ENCODE measurements at regions not wholly inside any gene's neighbourhood (a gene's known extent, or its start where the extent isn't known, plus 50 kb on each side); places are given as distances from the start of the nearest gene placed in this dataset.

DNA sequence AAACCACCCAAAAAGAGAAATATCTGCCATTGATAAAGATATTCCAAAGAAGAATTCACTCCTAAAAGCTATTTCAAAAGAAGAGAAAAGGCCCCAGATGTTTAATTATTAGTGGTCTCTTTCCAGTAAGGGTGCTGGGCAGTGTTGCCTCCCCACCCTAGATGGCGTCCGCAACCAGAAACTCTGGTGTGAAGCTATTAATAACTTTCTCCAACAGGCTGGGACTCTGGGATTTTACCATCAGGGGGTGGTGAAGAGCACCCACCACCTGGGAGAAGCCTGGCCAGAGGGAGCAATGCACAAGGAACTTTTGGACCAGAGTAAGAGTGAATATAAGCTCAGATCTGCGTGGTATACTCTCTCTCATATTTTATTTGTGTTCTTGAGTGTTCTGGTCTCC lies 115.4 kb upstream of the TIAM1 start:
- no peak for TF ChIP-seq POLR2A (IDR thresholded peaks at IDR 0.05)
- TF ChIP-seq, protein P1, sequence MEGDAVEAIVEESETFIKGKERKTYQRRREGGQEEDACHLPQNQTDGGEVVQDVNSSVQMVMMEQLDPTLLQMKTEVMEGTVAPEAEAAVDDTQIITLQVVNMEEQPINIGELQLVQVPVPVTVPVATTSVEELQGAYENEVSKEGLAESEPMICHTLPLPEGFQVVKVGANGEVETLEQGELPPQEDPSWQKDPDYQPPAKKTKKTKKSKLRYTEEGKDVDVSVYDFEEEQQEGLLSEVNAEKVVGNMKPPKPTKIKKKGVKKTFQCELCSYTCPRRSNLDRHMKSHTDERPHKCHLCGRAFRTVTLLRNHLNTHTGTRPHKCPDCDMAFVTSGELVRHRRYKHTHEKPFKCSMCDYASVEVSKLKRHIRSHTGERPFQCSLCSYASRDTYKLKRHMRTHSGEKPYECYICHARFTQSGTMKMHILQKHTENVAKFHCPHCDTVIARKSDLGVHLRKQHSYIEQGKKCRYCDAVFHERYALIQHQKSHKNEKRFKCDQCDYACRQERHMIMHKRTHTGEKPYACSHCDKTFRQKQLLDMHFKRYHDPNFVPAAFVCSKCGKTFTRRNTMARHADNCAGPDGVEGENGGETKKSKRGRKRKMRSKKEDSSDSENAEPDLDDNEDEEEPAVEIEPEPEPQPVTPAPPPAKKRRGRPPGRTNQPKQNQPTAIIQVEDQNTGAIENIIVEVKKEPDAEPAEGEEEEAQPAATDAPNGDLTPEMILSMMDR (IDR thresholded peaks at IDR 0.05) = no peak
- no peak for DNase-seq (ENCODE audit: low spot score in 2 of 2)
- intact Hi-C loops (cut with DNase I; ENCODE audit: low total_unique reads) = no loop called here
- H3K4me3 ChIP-seq (ENCODE audit: low read depth, poor library complexity, severe bottlenecking) = no peak overlapping the region
- WGBS, 2 donors = 95 to 97% methylated on average over 3 of the region's 3 CpGs

DNA sequence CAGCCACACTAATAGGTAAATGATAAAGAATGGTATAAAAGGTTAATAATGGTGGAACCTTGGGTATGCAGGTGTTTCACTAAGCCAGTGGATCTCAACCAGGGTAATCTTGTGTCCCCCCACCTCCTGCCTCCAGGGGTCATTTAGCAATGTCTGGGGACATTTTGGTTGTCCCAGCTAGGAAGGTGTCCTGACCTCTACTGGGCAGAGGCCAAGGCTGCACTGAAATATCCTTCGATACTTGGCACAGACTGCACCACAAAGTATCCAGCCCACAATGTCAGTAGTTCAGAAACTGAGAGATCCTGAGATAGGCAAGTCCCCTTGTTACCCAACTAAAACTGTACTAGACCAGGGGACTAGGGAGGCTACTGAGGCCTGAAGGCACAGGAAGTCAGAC lies 113.6 kb upstream of the TIAM1 start:
- intact Hi-C loops (cut with DNase I; ENCODE audit: low total_unique reads) = no loop called here
- no peak overlapping the region for H3K4me3 ChIP-seq (ENCODE audit: low read depth, poor library complexity, severe bottlenecking)
- DNase-seq (ENCODE audit: low spot score in 2 of 2) = no peak
- TF ChIP-seq, protein P1 (IDR thresholded peaks at IDR 0.05) = no peak
- no peak for TF ChIP-seq POLR2A (IDR thresholded peaks at IDR 0.05)
- WGBS, 2 donors = 75 to 100% methylated on average over 1 of the region's 1 CpG

DNA sequence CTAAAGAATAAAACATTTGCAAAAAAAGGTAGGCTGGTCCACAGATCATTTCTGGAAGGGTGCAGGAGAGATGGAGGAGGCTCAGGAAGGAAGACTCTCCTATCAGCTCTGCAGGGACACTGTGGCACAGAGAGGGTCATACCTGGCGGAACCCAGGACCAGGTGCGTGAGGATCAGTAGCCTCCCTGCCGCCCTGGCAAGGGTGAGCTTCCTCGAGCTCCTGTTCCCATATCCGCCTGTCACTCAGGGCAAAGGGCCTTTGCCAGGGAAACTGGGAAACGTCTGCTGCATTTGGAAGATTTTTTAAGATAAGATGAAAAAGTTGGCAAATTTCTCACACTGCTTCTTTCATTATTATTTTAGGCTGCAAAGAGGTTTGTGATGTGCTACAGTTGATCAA lies 112.1 kb upstream of the TIAM1 start:
- no peak overlapping the region for H3K4me3 ChIP-seq (ENCODE audit: low read depth, poor library complexity, severe bottlenecking)
- intact Hi-C loops (cut with DNase I; ENCODE audit: low total_unique reads) = no loop called here
- DNase-seq (ENCODE audit: low spot score in 2 of 2) = no peak
- TF ChIP-seq, protein P1 (IDR thresholded peaks at IDR 0.05) = no peak
- TF ChIP-seq POLR2A (IDR thresholded peaks at IDR 0.05) = no peak
- WGBS, 2 donors = 47 to 56% methylated on average over 6 of the region's 6 CpGs

DNA sequence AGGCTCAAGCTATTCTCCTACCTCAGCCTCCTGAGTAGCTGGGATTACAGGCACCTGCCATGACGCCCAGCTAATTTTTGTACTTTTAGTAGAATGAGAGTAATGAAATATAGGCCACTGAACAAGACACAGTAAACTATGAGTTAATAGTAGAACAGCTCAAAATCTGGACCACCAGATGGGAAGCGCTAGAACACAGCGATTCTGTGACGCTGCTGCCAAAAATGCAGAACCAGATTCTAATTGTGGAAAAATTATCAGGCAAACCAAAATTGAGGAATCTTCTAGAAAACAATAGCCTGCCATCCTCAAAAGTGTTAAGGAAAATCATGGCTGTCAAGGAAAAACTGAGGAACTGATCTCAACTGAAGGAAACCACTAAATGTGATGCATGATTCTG lies 111.4 kb upstream of the TIAM1 start:
- TF ChIP-seq POLR2A (IDR thresholded peaks at IDR 0.05) = no peak
- TF ChIP-seq, protein P1 (IDR thresholded peaks at IDR 0.05) = no peak
- no peak overlapping the region for H3K4me3 ChIP-seq (ENCODE audit: low read depth, poor library complexity, severe bottlenecking)
- 55 to 67% methylated on average over 4 of the region's 4 CpGs for WGBS, 2 donors
- intact Hi-C loops (cut with DNase I; ENCODE audit: low total_unique reads) = no loop called here
- no peak for DNase-seq (ENCODE audit: low spot score in 2 of 2)

DNA sequence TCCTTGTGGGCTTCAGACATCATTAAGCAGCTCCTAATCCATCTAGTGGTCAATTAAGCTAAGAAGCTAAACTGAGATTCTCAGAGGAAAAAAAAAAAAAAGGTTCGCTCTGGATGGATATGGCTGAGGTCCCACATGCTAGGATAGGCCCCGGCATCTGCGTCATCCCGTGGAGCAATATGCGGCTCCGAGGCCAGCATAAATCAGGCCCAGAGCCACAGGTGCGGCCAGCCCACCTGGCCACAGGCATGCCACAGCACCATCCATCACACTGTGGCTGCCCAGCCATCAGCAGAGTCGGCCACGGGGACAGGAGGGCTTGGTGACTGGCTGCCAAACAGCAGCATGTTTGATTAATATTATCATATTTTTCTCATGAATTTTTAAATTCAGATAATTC lies 106.9 kb upstream of the TIAM1 start:
- 92 to 94% methylated on average over 9 of the region's 9 CpGs for WGBS, 2 donors
- no peak for DNase-seq (ENCODE audit: low spot score in 2 of 2)
- intact Hi-C loops (cut with DNase I; ENCODE audit: low total_unique reads) = no loop called here
- TF ChIP-seq, protein P1 (IDR thresholded peaks at IDR 0.05) = no peak
- H3K4me3 ChIP-seq (ENCODE audit: low read depth, poor library complexity, severe bottlenecking) = no peak overlapping the region

DNA sequence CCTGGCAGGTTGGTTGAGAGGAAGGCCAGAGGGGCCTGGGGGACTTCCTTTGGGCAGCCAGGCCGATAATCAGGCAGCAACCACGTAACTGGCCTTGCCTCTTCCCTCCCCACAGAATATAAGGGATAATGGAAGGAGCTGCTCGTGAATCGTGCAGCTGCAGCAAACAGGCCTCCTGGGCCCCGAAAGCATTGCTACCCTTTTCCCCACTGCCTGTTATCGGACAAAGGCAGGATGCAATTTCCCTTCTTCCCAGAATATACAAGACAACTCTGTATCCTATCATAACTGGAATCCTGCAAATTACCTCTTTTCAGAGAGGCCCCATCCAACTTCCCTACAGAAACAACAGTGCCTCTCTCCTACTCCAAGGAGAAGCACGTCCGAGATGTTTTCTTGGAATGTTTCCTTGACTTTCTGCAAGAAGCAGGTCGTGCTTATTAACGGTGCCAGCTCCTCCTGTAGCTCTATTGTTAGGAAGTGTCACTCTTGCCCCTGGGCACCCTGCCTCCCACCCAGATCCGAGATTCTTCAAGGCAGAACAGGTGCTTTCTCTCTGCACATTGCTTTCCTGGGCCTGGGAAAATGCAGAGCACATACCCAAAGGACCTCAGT lies 106.0 kb upstream of the TIAM1 start:
- no peak for TF ChIP-seq POLR2A (IDR thresholded peaks at IDR 0.05)
- TF ChIP-seq, protein P1 (IDR thresholded peaks at IDR 0.05) = no peak

More for the DNA sequence above, 106.0 kb upstream of the TIAM1 start:
- 69 to 75% methylated on average over 11 of the region's 11 CpGs for WGBS, 2 donors
- intact Hi-C loops (cut with DNase I; ENCODE audit: low total_unique reads) = no loop called here
- no peak overlapping the region for H3K4me3 ChIP-seq (ENCODE audit: low read depth, poor library complexity, severe bottlenecking)
- no peak for DNase-seq (ENCODE audit: low spot score in 2 of 2)

Data from lower leg skin (tissue), 4 donors.